KMS-11 (cell line): ENCODE measurements at regions not wholly inside any gene's neighbourhood (a gene's known extent, or its start where the extent isn't known, plus 50 kb on each side); places are given as distances from the start of the nearest gene placed in this dataset.
A peak's percentile ranks its signal among the peaks of the same experiment; 100 is the strongest.

Experiments
- H2AFZ ChIP-seq: fragments of 200-600 bp; sonication (generic); 2 replicates; pipeline ENCODE4 v1.6.1; 2016; ENCODE audit warnings: antibody characterized with exemption, mixed run types, low read depth
- H3K27ac ChIP-seq: fragments of 200-600 bp; sonication (generic); 2 replicates; pipeline ENCODE4 v1.6.1; 2016; ENCODE audit warnings: mild to moderate bottlenecking, mixed run types
- H3K27me3 ChIP-seq: fragments of 200-600 bp; sonication (generic); 2 replicates; pipeline ENCODE4 v1.6.1; 2017; ENCODE audit warnings: mild to moderate bottlenecking, low read depth, mixed run types, moderate library complexity; ENCODE audit not compliant: insufficient read depth
- H3K36me3 ChIP-seq: fragments of 200-600 bp; sonication (generic); 2 replicates; pipeline ENCODE4 v1.6.1; 2017; ENCODE audit warnings: mild to moderate bottlenecking, mixed run types; ENCODE audit not compliant: insufficient read depth
- H3K4me1 ChIP-seq: fragments of 200-600 bp; sonication (generic); 2 replicates; pipeline ENCODE4 v1.6.1; 2016; ENCODE audit warnings: mild to moderate bottlenecking, low read depth, mixed run types; ENCODE audit not compliant: poor library complexity, severe bottlenecking
- H3K4me2 ChIP-seq: fragments of 200-600 bp; sonication (generic); 2 replicates; pipeline ENCODE4 v1.7.0; 2016; ENCODE audit warnings: mild to moderate bottlenecking, mixed run types
- H3K4me3 ChIP-seq: fragments of 200-600 bp; sonication (generic); IDR thresholded peaks from 2 replicates; pipeline ENCODE4 v1.6.1; 2017; ENCODE audit warnings: low read depth, low read length, mixed read lengths; ENCODE audit not compliant: insufficient read depth
- H3K79me2 ChIP-seq: fragments of 200-600 bp; sonication (generic); 2 replicates; pipeline ENCODE4 v1.6.1; 2016; ENCODE audit warnings: low read depth, mixed run types; ENCODE audit not compliant: insufficient read depth
- H3K9ac ChIP-seq: fragments of 200-600 bp; sonication (generic); 2 replicates; pipeline ENCODE4 v1.6.1; 2016; ENCODE audit warnings: mild to moderate bottlenecking, mixed run types
- H4K20me1 ChIP-seq: fragments of 200-600 bp; sonication (generic); 2 replicates; pipeline ENCODE4 v1.6.1; 2016; ENCODE audit warnings: mild to moderate bottlenecking, mixed run types; ENCODE audit not compliant: insufficient read depth
- TF ChIP-seq, protein P1 (sequence below): fragments of 200-600 bp; sonication (generic); conservative IDR thresholded peaks from 2 replicates; pipeline ENCODE4 v1.6.1; 2017; ENCODE audit warnings: low read depth, mild to moderate bottlenecking, antibody characterized with exemption, low read length, moderate library complexity, mixed read lengths

DNA sequence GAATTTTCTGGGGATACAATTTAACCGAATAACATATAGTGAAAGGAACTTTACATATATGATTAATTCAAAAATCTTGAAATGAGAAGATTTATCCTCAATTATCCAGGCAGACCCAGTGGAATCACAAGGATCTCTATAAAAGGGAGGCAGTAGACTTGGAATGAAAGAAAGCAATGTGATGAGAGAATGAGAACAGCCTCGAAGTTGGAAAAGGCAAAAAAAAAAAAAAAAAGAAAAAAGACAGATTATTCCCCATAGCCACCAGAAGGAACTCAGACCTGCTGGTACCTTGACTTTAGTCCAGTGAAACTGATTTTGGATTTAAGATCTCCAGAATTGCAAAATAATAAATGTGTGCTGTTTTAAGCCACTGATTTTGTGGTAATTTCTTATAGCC is 416.3 kb upstream of the OR4E1 start:
- Histone ChIP-seq H4K20me1 (no peaks in the 10 kb centered on the region), H3K9ac (no peak overlapping the region), H3K4me2 (no peak overlapping the region), H3K27me3 (no peaks in the 10 kb centered on the region), H3K27ac (no peak overlapping the region), H2AFZ (no peak overlapping the region), H3K36me3 (no peaks in the 10 kb centered on the region), H3K4me3 (no peak overlapping the region), H3K79me2 (no peaks in the 10 kb centered on the region), H3K4me1 (peaks cover under 1% of the 10 kb centered on the region)
- TF ChIP-seq, protein P1, sequence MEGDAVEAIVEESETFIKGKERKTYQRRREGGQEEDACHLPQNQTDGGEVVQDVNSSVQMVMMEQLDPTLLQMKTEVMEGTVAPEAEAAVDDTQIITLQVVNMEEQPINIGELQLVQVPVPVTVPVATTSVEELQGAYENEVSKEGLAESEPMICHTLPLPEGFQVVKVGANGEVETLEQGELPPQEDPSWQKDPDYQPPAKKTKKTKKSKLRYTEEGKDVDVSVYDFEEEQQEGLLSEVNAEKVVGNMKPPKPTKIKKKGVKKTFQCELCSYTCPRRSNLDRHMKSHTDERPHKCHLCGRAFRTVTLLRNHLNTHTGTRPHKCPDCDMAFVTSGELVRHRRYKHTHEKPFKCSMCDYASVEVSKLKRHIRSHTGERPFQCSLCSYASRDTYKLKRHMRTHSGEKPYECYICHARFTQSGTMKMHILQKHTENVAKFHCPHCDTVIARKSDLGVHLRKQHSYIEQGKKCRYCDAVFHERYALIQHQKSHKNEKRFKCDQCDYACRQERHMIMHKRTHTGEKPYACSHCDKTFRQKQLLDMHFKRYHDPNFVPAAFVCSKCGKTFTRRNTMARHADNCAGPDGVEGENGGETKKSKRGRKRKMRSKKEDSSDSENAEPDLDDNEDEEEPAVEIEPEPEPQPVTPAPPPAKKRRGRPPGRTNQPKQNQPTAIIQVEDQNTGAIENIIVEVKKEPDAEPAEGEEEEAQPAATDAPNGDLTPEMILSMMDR, result no peak

DNA sequence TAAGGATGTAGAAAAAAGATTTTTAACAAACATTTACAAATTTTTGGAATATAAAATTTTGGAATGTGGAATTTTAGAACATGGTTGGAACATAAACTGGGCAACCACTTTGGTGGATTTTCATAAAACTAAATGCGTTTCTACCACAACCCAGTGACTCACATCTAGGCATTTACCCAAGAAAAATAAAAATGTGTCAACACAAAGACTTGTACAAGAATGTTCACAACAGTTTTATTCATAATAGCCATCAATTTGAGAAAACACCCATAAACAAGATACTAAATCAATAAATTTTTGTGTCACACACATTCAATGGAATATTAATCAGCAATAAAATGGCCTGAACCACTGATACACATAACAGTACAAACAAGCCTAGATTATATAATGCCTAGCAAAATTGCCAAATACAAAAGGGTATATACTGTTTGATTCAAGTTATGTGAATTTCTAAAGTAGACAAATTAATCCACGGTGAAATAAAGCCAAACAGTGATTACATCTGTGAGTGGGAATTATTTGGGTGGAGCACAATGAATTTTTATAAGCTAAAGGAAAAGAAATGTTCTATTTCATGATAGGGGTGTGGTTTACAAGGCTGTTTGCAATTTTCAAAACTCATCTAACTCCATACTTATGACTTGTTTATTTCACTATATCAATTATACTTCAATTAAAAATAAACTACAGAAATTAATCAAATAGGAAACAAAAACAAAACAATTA is 415.2 kb upstream of the OR4E1 start:
- Histone ChIP-seq H2AFZ (no peak overlapping the region), H3K27ac (no peak overlapping the region), H3K9ac (no peak overlapping the region), H3K4me3 (no peak overlapping the region), H3K27me3 (no peaks in the 10 kb centered on the region), H3K36me3 (no peaks in the 10 kb centered on the region), H3K79me2 (no peaks in the 10 kb centered on the region), H4K20me1 (no peaks in the 10 kb centered on the region), H3K4me2 (no peak overlapping the region), H3K4me1 (no peaks in the 10 kb centered on the region)
- TF ChIP-seq, protein P1, result no peak

DNA sequence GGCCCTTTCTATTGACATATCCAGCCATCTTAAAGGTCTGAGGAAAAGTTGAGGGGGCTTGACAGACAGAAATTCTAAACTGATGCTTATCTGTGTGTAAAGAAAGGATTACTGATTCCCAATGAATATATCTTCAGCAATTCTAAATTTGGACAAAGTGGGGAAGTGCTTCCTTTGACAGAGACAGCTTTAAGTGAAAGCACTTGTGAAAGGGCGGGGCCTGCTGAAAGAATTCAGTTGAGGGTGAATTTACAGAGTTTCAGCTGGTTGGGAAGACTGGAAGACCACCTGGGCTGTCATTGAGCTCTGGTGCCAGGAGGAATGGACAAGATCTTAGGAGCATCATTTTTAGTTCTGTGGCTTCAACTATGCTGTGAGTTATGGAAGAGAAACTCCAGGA is 412.5 kb upstream of the OR4E1 start:
- Histone ChIP-seq H3K79me2 (no peaks in the 10 kb centered on the region), H3K4me1 (no peaks in the 10 kb centered on the region), H3K27me3 (no peaks in the 10 kb centered on the region), H3K36me3 (no peaks in the 10 kb centered on the region), H3K9ac (no peak overlapping the region), H3K27ac (no peak overlapping the region), H3K4me3 (no peak overlapping the region), H2AFZ (no peak overlapping the region), H3K4me2 (no peak overlapping the region), H4K20me1 (no peaks in the 10 kb centered on the region)
- TF ChIP-seq, protein P1, result no peak

DNA sequence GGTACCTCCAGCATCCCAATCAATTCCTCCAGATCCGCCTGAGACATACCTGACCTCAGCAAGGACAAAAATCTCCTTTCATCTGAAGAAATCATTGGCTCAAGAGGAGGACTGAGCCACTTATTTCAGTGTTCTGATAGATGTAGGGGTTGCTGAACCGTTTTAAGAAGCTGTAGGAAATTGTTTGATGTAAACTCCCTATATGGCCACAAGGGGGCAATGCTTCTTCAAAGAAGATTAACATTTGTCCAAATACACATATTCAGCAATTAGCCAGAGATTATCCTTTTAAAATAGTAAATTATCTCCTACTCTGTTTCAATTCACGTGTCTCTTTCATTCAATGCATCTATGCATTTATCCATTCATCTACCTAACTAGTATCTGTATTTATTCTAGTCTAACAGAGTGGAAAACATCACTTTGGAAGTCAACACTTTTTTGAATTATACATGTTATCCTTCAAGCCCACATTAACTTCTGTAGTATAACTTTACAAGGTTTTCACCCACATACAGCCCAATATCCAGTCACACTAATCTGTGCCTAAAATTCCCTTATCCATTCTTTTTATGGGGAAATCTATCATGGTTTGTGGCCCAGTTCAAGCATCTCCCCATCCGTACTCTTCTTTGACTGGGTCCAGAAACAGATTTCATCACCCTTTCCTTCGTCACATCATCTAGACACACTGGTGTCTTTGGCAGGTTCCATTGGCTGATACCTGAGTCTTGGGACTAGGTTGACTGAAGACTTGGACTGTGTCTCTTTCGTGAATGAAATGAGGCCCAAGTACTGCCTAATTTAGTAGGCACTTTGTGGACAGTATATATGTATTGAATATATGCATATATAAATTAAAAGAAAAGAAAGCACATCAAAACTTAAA is 411.0 kb upstream of the OR4E1 start:
- no peaks in the 10 kb centered on the region for H3K27me3 ChIP-seq
- H2AFZ ChIP-seq, result no peak overlapping the region
- H3K4me1 ChIP-seq, result no peaks in the 10 kb centered on the region
- H3K27ac ChIP-seq, result no peak overlapping the region
- no peak overlapping the region for H3K9ac ChIP-seq
- H3K79me2 ChIP-seq, result no peaks in the 10 kb centered on the region
- H4K20me1 ChIP-seq, result no peaks in the 10 kb centered on the region
- no peak overlapping the region for H3K4me3 ChIP-seq
- TF ChIP-seq, protein P1, result peak; percentile 75
- no peak overlapping the region for H3K4me2 ChIP-seq
- no peaks in the 10 kb centered on the region for H3K36me3 ChIP-seq
